Heart right ventricle (tissue), 16 donors: ENCODE measurements at regions not wholly inside any gene's neighbourhood (a gene's known extent, or its start where the extent isn't known, plus 50 kb on each side); places are given as distances from the start of the nearest gene placed in this dataset.

Experiments used
- ATAC-seq, 8 donors: fragments of 200-7000 bp; cut with Tn5 transposase; one replicate each; pipeline ENCODE4 v1.9.1; 2020; ENCODE audit warnings: mild to moderate bottlenecking in 8 of 8, moderate library complexity in 8 of 8, moderate number of reproducible peaks in 1 of 8
- DNase-seq, 2 donors: peaks; one replicate each; pipeline ENCODE4 v3.0.0-alpha.2; 2020
- H3K27ac ChIP-seq, 10 donors: fragments of 200-600 bp; sonication (generic) in 2 of 10; one replicate each; pipeline versions ENCODE4 v1.5.0 to v1.8.0; 2020 to 2022; ENCODE audit warnings: mild to moderate bottlenecking in 3 of 10
- H3K27me3 ChIP-seq, 7 donors: fragments of 200-600 bp; one replicate each; pipeline ENCODE4 v1.8.0; 2021 to 2022; ENCODE audit warnings: mild to moderate bottlenecking in 2 of 7
- H3K36me3 ChIP-seq, 9 donors: fragments of 200-600 bp; sonication (generic) in 1 of 9; one replicate each; pipeline versions ENCODE4 v1.5.0 to v1.8.0; 2020 to 2022; ENCODE audit warnings: mild to moderate bottlenecking in 2 of 9
- H3K4me1 ChIP-seq, 9 donors: fragments of 200-600 bp; sonication (generic) in 1 of 9; one replicate each; pipeline versions ENCODE4 v1.5.0 to v1.8.0; 2020 to 2022; ENCODE audit warnings: mild to moderate bottlenecking in 4 of 9
- H3K4me3 ChIP-seq, 10 donors: fragments of 200-600 bp; sonication (generic) in 2 of 10; one replicate each; pipeline versions ENCODE4 v1.5.0 to v1.8.0; 2020 to 2022; ENCODE audit warnings: mild to moderate bottlenecking in 7 of 10, moderate library complexity in 2 of 10
- H3K9me3 ChIP-seq, 11 donors: fragments of 200-600 bp in 10 of 11; sonication (generic) in 2 of 11; one replicate each; pipeline versions ENCODE4 v1.5.0 to v1.8.0; 2013 to 2022; ENCODE audit warnings: mild to moderate bottlenecking in 2 of 11, control low read depth in 1 of 11, moderate library complexity in 1 of 11
- CTCF ChIP-seq, 9 donors: fragments of 200-600 bp; sonication (generic) in 2 of 9; IDR thresholded peaks; one replicate each; pipeline versions ENCODE4 v1.5.0 to v1.8.0; 2021 to 2022; ENCODE audit warnings: antibody characterized with exemption in 9 of 9, mild to moderate bottlenecking in 5 of 9, moderate library complexity in 1 of 9
- WGBS, 2 donors: extraction: QIAGEN DNeasy Blood & Tissue Kit; methylation state at CpG; one replicate each; pipeline ENCODE4 v1.1.7; 2013; ENCODE audit warnings: inconsistent platforms in 1 of 2; 5-methylcytosine and 5-hydroxymethylcytosine counted together
- intact Hi-C, 10 donors: fragments of 100-400 bp; cut with DNase I; formaldehyde crosslinking; loops; one replicate each; pipeline versions ENCODE4 v1.11.1 to v1.14.2; 2022
- donor health status: Arrhythmogenic right ventricular cardiomyopathy.
- donor health status: ischemic (EF 13 %, LVEDD 7.1; RV severe dilation, severe dysfunction).
- donor health status: healthy with polysubstance abuse.
- donor health status: DM: no; HTN: yes; CAD: no.
- donor health status: DM: no; HTN: no; CAD: no.
- donor health status: ischemic (EF 25% LVEDD 6.9; RV normal size, moderate dysfunction).
- donor health status: ischemic (EF 25% LVEDD 5.7; RV mildly dilated, moderate dysfunction).
- donor health status: healthy.
- donor health status: DM: yes; HTN: yes; CAD: no.
- donor health status: Ischemic cardiomyopathy.
- donor health status: ischemic (EF 35%, LVEDD 5.7; RV mildly dilated, moderate dysfunction).
- donor health status: nonischemic (EF 11% LVEDD 7.7; RV severe dilation, severe dysfunction).
- donor health status: DM: yes; HTN: yes; CAD: no.
- donor health status: PGD.
- donor health status: ischemic (EF 29% LVEDD 5.4; RV normal size, mild dysfunction).
- donor health status: nonischemic (EF 23%, LVEDD 6.1; RV moderate dilation, normal function).

GRCh38 chr7:68235937-68236336, 1239.3 kb downstream of the TYW1 start:
- H3K4me3 ChIP-seq: no peak overlapping the region
- peaks cover 0 to 7% (median 0%) of the 10 kb centered on the region in 11 donors for H3K9me3 ChIP-seq
- no peaks in the 10 kb centered on the region for H3K4me1 ChIP-seq
- H3K27me3 ChIP-seq: peaks cover 0 to 3% (median 0%) of the 10 kb centered on the region in 7 donors
- no peaks in the 10 kb centered on the region for H3K36me3 ChIP-seq
- ATAC-seq (no peak), DNase-seq (no peak)
- H3K27ac ChIP-seq: no peak overlapping the region
- 81 to 91% methylated on average over 1 of the region's 1 CpG for WGBS, 2 donors
- intact Hi-C loops: no loop called here
- no peak for TF ChIP-seq CTCF (IDR thresholded peaks at IDR 0.05)

GRCh38 chr7:68238204-68238805, 1241.7 kb downstream of the TYW1 start:
- no peak for TF ChIP-seq CTCF (IDR thresholded peaks at IDR 0.05)
- peaks cover 0 to 20% (median 6%) of the 10 kb centered on the region in 11 donors for H3K9me3 ChIP-seq
- H3K36me3 ChIP-seq: no peaks in the 10 kb centered on the region
- 63 to 76% methylated on average over 4 of the region's 4 CpGs for WGBS, 2 donors
- DNase-seq (no peak), ATAC-seq (no peak)
- H3K27me3 ChIP-seq: peaks cover 0 to 3% (median 0%) of the 10 kb centered on the region in 7 donors
- no peak overlapping the region for H3K27ac ChIP-seq
- H3K4me3 ChIP-seq: no peak overlapping the region
- H3K4me1 ChIP-seq: no peaks in the 10 kb centered on the region
- intact Hi-C loops: no loop called here

- Histone ChIP-seq H3K4me3 (no peak overlapping the region), H3K36me3 (no peaks in the 10 kb centered on the region), H3K27me3 (peaks cover 0 to 8% (median 0%) of the 10 kb centered on the region in 7 donors), H3K27ac (no peak overlapping the region), H3K9me3 (peaks cover 0 to 20% (median 6%) of the 10 kb centered on the region in 11 donors), H3K4me1 (no peaks in the 10 kb centered on the region)
- no peak for TF ChIP-seq CTCF (IDR thresholded peaks at IDR 0.05)
- intact Hi-C loops: no loop called here
- WGBS, 2 donors: 85 to 86% methylated on average over 2 of the region's 2 CpGs
- ATAC-seq (no peak), DNase-seq (no peak)
These were observed 1246.5 kb downstream of the TYW1 start for GRCh38 chr7:68243128-68243527.

GRCh38 chr7:68244389-68244788, 1247.8 kb downstream of the TYW1 start:
- peaks cover 0 to 4% (median 0%) of the 10 kb centered on the region in 7 donors for H3K27me3 ChIP-seq
- intact Hi-C loops: no loop called here
- 71 to 78% methylated on average over 7 of the region's 7 CpGs for WGBS, 2 donors
- H3K27ac ChIP-seq: no peak overlapping the region
- H3K4me3 ChIP-seq: no peak overlapping the region
- DNase-seq: no peak
- H3K36me3 ChIP-seq: no peaks in the 10 kb centered on the region
- TF ChIP-seq CTCF (IDR thresholded peaks at IDR 0.05): no peak
- H3K4me1 ChIP-seq: no peaks in the 10 kb centered on the region
- peaks cover 0 to 33% (median 6%) of the 10 kb centered on the region in 11 donors for H3K9me3 ChIP-seq
- ATAC-seq: no peak
